NCI-H2107 (cell line): ENCODE measurements at regions not wholly inside any gene's neighbourhood (a gene's known extent, or its start where the extent isn't known, plus 50 kb on each side); places are given as distances from the start of the nearest gene placed in this dataset.

Experiments used
- DNase-seq: peaks from one replicate; lab custom pipeline; 2025; lab: John Stamatoyannopoulos, UW

DNA sequence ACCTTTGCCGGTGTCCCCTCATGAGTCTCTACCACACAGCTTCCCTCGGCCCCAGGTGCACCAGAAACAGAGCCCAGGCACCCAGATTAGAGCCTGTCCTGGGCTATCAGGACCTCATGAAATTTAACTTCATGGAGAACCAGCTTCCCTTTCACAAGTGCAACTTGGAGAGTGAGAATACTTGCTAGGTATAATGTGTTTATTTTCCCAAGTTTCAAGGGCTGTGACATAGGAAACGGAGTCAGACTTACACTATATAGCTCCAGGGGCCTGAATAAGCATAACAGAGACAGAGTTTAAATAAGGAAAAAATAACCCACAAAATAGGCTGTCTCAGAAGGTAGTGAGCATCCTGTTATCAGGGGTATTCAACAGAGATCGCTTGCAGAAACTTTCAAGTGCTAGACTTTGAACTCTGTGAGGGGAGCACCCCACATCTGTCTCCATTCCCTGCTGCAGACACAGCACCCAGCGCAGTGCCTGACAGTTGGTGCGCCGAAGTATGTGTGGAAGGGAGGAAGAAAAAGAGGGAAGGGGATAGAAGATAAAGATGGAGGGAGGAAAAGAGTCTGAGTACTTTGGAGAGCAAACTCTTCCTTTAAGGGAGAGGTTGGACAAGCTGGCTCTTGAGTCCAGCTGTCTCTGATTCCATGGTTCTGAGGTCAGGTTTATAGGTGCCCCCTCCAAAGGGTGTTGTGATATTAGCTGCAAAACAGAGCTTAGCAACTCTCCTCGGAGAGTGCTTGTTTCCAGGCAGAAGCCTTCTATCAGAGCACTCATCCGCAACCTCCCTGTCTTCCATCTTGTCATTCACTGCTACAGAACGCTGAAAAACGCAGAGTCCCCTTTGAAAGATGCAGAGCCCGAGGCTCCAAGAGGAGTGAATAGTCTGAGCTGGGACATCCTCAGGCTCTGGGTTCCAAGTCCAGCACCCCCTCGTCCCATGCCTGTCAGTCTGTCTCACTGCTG, 84.8 kb downstream of the CPN2 start:
- DNase-seq: no peak

DNA sequence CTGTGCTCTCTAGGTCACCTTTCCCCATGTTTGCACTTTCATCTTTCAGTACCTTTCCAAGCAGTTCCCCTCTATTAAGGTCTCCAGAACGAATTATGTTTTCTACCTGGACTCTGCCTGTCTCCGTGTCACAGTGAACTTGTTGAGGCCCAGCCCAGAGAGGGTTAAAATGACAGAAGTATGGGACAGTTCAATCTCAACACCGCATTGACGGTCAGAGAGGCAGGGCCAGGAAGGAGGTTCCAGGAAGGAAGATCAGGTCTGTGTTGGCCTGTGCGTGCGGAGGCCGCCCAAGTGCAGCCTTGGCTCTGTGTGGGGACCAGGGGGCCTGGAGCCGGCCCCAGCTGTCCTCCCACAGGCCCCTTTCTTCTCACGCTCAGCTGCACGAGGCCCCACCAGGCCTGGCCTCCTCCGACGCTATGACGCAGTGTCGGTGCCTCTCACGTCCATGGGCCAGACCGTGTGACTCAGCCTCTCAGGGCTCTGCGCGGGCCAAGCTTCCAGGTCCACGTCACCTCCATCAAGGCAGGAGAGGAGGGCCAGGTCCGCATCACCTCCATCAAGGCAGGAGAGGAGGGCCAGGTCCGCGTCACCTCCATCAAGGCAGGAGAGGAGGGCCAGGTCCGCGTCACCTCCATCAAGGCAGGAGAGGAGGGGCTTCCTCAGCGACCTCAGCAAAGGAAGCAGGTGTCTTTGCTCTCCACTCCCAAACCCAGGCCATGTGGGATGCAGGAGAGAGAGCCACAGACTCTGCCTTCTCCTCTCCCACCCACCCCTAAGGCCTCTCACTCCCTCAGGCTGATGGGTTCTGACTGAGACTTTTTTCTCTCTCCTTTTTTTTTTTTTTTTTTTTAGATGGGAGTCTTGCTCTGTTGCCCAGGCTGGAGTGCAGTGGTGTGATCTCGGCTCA, 83.1 kb downstream of the CPN2 start:
- no peak for DNase-seq

DNA sequence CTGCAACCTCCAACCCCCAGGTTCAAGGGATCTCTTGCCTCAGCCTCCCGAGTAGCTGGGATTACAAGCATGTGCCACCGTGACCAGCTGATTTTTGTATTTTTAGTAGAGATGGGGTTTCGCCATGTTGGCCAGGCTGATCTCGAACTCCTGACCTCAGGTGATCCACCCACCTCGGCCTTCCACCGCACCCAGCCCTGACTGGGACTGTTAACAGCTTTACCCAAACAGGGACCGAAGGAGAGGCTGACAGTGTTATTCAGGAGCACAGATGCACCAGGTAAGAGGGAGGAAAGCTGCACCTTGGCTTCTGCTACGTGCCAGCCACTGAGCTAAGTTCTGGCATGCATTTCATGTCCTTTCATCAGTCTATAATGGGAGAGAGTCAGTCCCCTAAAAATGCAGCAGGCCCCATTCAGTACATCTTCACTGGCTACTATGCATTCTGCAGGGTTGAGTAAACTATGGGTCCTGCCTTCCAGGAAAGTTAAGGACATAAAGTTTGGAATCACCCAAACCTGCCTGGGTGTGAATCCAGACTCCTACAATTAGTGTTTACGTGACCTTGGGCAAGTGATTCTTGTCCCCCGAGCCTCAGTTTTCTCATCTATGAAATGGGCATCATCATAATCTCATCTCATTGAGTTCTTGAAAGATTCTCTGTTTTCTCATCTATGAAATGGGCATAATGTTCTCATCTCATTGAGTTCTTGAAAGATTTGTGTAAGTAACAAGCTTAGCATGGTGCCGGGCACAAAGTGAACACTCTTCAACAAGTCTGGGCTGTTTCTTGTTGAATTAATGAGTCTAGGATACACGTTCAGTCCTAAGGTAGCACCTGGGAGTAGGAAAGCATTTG, 82.2 kb downstream of the CPN2 start:
- no peak for DNase-seq

DNA sequence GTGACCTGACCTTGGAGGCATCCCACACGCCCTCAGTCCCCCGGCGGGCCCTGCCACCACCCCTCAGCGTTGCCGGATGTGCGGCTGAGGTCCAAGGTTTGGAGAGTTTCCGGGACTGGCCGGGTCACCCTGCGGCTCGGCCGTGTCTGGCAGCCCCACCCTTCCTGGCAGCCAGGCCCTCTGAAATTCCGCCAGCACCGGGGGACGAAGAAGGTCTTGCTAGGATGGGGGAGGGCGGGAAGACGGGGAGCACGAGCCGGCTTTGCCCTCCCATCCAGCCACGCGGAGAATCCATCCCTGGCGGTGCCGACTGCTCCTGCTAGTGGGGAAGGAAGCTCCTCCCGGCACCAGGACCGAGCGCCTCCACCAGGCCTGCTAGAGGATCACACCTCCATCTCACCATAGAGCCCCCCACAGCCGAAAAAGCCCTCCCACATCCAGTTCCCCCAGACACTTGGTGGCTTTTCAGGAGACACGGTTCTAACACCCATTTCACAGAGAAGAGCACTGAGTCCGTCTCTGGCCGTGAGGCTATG, 81.5 kb downstream of the CPN2 start:
- DNase-seq: no peak

DNA sequence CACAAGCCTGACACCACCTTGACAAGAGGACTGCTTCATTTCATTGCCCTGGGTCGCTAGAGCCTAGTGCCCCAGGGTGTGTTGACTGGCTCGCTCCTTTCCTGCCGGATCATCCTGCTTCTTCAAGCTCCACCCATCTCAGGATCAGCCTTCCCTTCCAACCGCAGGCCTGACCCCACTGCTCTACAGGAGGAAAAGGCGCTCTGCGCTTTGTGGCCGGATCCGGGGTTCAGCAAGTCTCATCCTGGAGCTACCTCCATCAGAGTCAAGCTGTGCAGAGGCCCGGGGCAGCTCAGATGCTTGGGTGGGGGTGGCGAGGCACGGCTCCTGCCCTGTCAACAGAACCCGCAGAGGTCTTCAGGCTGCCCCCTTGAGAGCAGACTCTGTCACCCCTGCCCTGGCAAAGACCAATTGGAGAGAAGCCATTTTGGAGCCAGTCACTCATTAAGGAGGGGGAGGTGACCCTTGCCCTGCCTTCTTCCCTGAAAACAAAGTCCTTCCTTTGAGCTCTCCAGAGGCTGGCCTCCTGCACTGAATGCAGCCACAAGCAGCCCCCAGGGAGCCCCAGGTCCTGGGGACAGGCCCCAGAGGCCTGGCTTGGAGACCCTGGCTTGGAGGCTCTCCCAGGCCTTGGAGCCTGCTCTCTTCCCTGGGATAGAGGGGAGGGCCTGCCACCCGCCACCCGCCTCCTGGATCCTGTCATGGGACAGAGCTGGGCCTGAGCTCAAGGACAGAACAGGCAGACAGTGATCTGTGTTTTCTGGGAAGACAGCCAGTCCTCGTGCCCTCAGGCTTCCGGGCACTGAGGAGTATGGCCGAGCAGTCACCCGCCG, 80.3 kb downstream of the CPN2 start:
- no peak for DNase-seq

DNA sequence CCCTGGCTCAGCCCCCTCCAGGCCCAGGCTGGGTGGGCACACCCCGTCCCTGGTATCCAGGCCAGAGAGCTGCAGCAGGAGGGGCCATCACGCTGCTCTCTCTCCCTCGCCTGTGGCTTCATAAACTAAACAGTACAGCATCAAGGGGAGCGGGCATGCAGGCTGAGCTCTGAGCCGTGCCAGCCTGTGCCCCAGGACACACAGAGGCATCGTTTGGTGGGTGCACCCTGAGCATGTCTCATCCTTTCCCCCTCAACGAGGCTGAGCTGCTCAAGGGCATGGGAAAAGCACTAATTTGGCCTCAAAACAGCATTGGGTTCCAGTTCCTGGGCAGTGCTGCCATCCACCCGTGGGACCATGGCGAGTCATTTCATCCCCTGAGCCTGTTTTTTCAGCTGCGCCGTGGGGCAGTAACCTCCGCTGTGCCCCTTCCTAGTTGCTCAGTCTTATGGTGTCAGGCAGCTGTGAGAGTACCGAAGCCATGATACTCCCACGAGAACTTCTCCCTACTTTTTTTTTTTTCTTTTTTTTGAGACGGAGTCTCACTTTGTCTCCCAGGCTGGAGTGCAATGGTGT, 79.6 kb downstream of the CPN2 start:
- no peak for DNase-seq

DNA sequence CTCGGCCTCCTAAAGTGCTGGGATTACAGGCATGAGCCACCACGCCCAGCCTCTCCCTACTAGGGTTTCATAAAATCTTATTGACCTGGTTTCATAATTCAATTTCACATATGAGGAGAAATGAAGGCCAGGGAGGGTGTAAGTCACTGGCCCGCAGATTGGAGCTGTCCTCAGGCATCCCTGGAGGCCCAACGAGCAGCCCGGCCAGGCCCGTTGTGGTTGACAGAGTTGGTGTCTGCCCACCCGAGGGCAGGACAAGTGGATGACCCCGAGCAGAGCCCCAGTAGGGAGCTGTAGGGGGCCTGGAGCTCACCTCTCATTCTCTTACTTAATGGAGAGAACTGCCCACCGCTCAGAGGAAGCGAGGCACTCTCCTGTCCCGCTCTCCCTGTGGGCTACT, 78.9 kb downstream of the CPN2 start:
- no peak for DNase-seq

DNA sequence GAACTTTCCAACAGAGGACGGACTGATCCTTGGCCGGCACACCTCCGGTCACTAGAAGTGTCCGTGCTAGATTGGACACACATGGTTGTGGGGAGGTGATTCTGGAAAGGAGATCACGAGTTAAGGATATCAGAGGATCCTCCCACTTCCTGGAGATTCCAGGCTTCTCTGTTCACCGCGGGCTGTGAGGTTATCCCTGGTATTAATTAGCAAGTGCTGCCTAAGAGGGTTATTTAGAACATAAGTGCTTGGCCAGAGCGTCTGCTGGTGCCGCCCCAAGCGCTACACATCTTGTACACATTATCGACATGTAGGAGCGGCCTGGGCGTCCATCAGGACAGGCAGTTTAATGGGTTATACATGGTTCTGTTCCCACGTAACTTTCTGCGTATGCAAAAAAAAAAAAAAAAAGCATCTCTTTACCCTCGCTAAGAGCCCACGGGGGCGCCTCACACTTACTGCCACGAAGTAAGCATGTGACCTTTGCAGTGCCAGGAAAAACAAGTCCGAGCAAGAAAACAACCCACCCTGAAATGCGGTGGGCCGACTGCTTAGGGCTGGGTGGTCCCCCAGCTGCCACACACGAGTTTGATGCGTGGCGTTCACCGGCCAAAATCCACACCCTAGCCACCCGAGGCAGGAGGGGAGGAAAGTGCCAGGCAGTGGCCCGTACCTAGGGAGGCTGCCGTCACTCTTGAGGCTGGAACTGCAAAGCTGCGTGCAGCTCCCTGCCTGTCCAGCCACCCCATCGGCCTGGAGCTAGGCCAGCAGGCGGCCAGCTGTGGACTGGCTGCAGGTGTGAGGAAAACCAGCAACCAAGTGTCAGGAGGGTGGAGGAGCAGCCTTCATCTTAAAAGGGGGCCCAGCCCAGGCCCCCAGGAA, 78.0 kb downstream of the CPN2 start:
- DNase-seq: no peak

DNA sequence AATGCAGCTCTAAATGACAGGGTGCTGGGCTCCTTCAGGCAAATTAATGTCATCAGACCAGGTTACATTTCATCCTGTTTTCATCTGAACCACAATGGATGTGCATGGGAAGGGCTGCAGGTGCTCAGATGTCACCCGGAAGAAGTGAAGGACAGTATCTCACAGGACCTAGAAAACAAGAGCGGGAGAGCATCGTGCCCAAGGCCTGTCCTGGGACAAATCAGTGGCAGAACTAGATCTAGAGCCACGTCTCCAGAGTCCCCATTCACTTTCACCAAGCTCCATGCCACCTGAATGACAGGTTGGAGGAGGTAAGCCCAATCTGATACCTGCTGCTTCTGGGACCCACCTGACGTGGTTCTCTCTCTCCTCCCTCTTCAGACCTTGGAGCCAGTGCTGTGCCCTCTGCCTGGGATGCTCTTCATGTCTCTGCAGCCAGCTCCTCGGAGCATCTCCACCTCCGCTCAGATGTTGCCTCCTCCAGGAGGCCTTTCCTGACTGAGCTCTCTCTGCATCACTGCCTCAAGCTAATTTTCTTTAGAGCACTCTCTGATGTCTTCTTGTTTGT, 77.3 kb downstream of the CPN2 start:
- no peak for DNase-seq

DNA sequence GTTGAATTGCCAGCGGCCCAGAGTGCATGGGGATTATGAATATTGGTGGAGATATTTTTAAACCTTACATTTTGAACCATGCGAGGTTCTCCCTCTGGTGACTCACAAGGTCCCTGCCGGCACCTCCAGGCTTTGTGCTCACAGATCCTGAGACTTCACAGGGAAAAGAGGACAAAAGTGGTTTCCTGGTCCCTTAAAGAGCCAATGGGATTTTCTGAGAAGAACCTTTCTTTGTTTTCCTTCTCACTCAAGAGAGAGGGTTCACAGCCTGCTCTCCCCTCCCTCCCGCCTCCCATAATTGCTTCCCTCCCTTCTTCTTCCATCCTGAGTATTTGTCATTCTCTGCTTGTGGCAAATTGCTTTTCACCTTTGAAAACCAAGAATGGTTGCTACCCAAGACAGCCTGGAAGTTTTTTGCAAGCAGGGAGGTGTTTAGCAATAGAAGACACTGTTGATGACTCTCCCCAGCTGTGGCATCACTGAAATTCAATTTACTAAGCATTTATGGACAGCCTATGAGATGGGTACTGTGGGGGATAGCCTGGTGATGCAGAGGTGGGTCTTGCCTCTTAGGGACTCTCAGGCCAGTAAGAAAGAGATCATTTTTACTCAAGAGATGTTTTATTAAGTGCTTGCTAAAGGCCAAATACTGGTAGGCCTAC, 76.6 kb downstream of the CPN2 start:
- no peak for DNase-seq

DNA sequence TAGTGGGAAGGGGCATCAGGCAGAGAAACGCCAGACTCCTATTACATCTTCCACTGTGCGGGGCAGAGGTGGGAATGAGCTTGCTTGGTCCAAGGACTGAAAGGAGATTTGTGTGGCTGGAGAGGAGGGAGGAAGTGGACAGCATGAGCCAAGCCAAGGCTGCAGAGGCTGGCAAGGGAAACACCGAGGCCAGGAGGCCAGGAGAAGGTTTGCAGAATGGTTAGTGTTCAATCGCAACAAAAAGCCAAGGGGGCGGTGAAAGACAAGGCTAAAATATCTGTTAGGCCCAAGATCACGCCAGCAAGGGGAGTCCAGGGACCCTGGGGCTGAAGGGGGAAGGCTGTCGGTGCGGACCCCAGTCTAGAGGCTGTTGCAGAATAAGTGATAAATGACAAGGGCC, 75.8 kb downstream of the CPN2 start:
- no peak for DNase-seq

DNA sequence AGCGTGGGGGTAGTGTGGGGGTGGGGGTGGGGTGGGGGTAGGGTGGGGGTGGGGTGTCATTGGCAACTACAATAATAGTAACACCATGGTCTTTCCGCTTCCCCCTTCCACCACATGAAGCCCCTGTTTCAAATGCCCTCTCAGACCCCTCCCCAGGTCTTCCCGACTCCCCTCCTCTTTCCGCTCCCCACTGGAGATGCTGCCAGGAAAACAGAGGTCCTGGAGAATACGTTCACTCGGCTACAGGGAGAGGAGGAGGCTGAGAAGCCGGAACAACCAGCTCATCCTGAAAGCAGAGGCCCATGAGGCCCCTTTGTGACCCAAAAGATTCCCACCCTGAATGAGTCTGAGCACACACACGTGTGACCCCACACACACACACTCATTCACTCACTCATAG, 75.4 kb downstream of the CPN2 start:
- no peak for DNase-seq

DNA sequence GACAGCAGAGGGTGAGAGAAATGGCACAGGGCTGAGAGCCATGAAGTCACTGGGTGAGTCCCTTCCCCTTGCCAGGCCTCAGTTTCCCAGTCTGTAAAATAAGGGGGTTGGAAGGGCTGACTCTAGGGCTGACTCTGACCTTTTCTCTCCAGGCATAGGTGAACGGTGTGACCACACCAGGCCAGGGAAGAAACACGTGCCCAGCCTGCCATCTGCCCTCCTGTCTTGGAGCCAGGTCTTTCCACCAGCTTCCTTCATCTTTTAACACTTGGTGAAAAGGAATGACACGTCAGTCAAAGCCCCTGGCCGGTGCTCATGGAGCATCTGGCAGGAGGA, 74.4 kb downstream of the CPN2 start:
- DNase-seq: no peak

DNA sequence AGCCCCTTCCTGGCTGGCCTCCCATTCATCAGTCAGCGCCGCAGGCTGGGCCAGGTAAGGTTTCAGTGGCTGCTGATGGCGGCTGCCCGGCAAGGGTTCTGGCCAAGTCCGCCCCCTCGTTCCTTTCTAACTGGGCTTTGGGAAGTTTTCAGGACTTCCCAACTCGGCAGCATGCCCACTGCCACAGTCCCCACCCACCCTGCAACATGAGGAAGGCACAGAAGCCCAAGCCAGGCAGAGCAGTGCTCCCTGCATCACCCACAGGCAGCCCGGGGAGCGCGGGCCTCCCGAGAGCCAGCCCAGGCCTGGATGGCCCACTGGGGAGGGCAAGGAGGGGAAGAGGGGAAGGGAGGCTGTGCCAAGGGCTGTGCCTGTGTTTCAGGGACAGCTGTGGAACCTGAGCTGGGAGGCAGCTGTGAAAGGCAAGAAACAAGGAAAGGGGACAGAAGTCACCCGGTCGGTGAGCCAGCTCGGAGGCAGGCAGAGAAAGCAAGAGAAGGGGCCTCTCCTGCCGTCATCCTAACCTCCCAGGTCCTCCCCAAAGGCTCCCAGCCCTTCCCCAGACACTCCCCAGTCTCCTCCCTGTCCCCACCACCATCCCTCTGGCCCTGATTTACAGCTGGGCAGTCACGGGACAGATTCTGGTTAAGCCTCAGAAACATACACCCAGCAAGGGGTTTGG, 73.9 kb downstream of the CPN2 start:
- no peak for DNase-seq

DNA sequence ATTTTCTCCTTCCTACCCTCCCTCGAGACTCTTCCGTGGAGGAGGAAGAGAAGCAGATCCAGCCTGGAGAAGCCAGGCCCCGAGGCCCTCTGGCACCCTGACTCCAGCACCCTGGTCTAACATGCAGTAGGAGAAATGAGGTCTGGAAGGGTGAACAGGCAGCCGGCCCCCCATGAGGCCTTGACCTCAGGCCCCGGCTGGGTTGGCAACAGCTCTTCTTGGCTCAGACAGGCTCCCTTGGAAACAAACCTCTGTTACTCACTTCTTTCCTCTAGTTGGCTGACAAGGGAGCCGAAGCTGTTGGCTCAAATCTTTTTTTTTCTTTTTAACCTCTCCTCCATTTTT, 73.4 kb downstream of the CPN2 start:
- no peak for DNase-seq

DNA sequence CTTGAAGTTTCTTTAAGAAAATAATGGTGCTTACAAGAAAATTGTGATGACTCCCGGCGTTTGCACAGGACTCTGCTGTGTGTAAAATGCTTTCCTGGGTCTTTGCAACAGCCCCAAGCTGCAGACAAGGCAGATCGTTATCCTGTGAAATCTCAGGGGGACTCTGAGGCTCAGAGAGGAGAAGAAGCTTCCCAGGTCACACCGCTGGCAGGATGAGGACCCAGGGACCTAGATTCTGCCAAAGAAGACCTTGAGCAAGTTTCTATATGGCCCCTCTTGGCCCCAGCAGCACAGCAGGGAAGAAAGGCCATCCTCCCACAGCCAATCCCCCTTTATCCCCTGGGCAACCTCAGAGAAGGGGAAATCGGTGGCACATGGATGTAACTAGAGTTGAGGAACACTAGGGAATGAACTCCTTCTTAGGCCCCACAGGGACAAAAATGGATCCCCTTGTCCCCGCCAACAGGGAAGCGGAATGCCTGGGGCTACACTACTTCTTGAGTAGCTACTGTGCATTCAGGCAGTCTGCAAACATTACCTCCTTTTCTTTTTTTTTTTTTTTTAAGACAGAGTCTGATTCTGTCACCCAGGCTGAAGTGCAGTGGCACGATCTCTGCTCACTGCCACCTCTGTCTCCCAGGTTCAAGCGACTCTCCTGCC, 72.8 kb downstream of the CPN2 start:
- no peak for DNase-seq

DNA sequence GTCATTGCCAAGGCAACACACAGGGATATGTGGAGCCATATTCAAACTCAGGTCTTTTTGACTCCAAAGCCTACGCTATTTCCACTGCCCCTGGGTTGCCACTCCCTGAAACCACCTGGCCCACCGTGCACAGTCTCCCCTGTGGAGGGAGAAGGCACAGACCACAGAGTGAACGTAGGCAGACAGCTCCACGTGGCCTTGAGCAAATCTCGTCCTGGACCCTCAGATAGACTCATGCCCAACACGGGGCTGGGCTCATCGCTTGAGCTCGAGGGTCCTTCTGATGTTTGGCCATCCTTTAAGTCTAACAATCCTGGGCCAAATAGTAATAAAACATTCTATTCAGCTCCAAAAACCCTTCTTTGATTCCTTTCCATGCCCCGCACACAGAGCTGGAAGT, 72.0 kb downstream of the CPN2 start:
- DNase-seq: no peak
